Right atrium auricular region (tissue), 2 donors: ENCODE measurements at regions not wholly inside any gene's neighbourhood (a gene's known extent, or its start where the extent isn't known, plus 50 kb on each side); places are given as distances from the start of the nearest gene placed in this dataset.

ENCODE experiments used
- DNase-seq: peaks from one replicate; pipeline ENCODE4 v3.0.0-alpha.2; 2019; ENCODE audit warnings: low spot score
- H3K27ac ChIP-seq, 2 donors: fragments of 200-600 bp; sonication (generic); 1 replicate in 1 of 2; 2 replicates in 1 of 2; pipeline ENCODE4 v1.5.1; 2016 to 2019
- H3K27me3 ChIP-seq, 2 donors: fragments of 200-600 bp; sonication (generic); one replicate each; pipeline versions ENCODE4 v1.5.1 to v1.6.0; 2017 to 2019
- H3K36me3 ChIP-seq: fragments of 200-600 bp; sonication (generic); one replicate; pipeline ENCODE4 v1.5.1; 2016
- H3K4me1 ChIP-seq, 2 donors: fragments of 200-600 bp; sonication (generic); one replicate each; pipeline versions ENCODE4 v1.5.1 to v1.6.0; 2017 to 2019
- H3K4me3 ChIP-seq, 2 donors: fragments of 200-600 bp; sonication (generic); 1 replicate in 1 of 2; 2 replicates in 1 of 2; pipeline ENCODE4 v1.5.1; 2017 to 2019; ENCODE audit warnings: mild to moderate bottlenecking in 1 of 2, moderate library complexity in 1 of 2
- H3K9me3 ChIP-seq, 2 donors: fragments of 200-600 bp; sonication (generic); one replicate each; pipeline ENCODE4 v1.5.1; 2019
- TF ChIP-seq, protein P1 (sequence below), 2 donors: fragments of 200-600 bp; sonication (generic); IDR thresholded peaks; one replicate each; pipeline ENCODE4 v1.5.1; 2019; ENCODE audit warnings: antibody characterized with exemption in 2 of 2

DNA sequence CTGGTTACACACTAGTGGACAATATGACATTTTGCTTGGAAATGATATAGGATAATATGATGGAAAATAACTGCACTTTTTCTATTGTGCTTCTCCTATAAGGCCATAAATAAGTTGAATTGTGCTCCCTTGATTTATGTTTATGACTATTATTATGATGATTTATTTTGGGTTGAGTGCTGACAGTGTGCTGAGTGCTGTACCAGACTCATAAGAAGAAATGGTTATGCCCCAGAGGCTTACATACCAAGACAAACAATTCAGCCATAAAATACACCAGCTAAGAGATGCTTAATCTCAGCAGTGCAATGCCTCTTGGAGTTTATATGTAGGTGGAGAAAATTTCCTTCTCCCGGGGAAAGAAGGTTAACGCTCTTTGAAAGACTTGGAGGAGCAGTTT, 199.8 kb upstream of the NOCT start:
- H3K27ac ChIP-seq: no peak overlapping the region
- DNase-seq: no peak
- no peaks in the 10 kb centered on the region for H3K9me3 ChIP-seq
- H3K4me1 ChIP-seq: no peaks in the 10 kb centered on the region
- TF ChIP-seq, protein P1, sequence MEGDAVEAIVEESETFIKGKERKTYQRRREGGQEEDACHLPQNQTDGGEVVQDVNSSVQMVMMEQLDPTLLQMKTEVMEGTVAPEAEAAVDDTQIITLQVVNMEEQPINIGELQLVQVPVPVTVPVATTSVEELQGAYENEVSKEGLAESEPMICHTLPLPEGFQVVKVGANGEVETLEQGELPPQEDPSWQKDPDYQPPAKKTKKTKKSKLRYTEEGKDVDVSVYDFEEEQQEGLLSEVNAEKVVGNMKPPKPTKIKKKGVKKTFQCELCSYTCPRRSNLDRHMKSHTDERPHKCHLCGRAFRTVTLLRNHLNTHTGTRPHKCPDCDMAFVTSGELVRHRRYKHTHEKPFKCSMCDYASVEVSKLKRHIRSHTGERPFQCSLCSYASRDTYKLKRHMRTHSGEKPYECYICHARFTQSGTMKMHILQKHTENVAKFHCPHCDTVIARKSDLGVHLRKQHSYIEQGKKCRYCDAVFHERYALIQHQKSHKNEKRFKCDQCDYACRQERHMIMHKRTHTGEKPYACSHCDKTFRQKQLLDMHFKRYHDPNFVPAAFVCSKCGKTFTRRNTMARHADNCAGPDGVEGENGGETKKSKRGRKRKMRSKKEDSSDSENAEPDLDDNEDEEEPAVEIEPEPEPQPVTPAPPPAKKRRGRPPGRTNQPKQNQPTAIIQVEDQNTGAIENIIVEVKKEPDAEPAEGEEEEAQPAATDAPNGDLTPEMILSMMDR (IDR thresholded peaks at IDR 0.05): no peak
- no peaks in the 10 kb centered on the region for H3K27me3 ChIP-seq
- H3K36me3 ChIP-seq: no peaks in the 10 kb centered on the region
- no peak overlapping the region for H3K4me3 ChIP-seq

DNA sequence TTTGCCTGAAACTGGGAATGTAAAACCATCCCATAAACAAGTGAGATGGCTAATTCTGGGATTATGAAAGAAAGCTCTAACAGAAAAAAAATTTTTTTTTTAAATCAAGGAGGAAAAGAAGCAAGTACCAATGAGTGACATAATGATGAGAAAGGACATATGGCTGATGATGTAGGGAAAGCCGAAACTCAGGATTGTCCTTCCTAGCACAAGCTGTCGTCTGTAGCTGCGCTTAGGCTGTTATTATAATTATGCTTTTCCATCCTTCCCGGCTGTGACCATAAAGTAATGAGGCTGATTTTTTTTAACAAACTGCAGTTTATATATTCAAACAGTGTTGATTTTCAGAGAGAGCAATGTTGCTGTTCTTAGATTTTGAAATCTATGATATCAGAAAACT, 209.8 kb upstream of the NOCT start:
- H3K27me3 ChIP-seq: no peaks in the 10 kb centered on the region
- TF ChIP-seq, protein P1 (IDR thresholded peaks at IDR 0.05): no peak
- H3K36me3 ChIP-seq: no peaks in the 10 kb centered on the region
- peaks cover 0 to 8% of the 10 kb centered on the region in 2 donors for H3K4me1 ChIP-seq
- no peak overlapping the region for H3K4me3 ChIP-seq
- no peak for DNase-seq
- H3K27ac ChIP-seq: no peak overlapping the region
- H3K9me3 ChIP-seq: no peaks in the 10 kb centered on the region

DNA sequence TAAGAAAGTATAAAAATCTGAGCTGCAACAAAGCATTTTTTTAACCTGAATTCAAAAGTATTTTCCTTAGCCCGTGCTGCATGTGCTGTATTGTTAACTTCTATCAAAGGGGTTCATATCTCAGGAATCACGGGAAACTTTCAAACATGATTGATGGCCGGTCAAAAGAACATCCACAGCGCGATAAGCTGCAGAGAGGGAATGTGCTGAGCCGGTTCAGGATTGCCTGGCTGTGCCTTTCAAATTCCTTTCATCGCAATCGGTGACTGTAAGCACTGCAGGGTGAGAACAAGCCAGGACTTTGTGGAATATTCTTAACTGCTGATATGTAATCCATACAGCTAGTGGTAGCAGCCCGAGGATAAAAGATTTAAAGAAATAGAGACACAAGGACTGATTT, 210.9 kb upstream of the NOCT start:
- Histone ChIP-seq H3K4me1 (peaks cover 0 to 8% of the 10 kb centered on the region in 2 donors), H3K36me3 (no peaks in the 10 kb centered on the region), H3K27ac (no peak overlapping the region), H3K4me3 (no peak overlapping the region), H3K9me3 (no peaks in the 10 kb centered on the region), H3K27me3 (no peaks in the 10 kb centered on the region)
- DNase-seq: no peak
- TF ChIP-seq, protein P1 (IDR thresholded peaks at IDR 0.05): no peak

DNA sequence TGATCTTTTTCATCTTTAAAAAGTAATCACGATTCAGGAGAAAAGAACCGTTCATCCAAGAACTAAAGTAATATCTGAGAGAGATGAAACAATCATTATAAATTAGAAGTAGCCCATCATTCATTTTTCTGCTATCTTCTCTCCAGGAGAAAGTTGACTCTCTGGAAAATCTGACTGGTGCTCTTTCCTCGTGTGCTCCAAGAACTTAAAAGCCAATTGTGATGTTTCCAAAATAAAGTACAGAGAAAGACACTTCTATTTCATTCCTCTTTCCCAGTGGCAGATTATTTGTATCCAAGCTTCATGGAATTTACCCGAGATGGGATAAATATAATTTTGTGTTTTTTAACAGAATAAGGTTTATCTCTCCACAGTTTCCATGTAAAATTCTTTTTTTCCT, 212.5 kb upstream of the NOCT start:
- TF ChIP-seq, protein P1 (IDR thresholded peaks at IDR 0.05): no peak
- Histone ChIP-seq H3K4me1 (peaks cover 0 to 8% of the 10 kb centered on the region in 2 donors), H3K9me3 (no peaks in the 10 kb centered on the region), H3K27me3 (no peaks in the 10 kb centered on the region), H3K4me3 (no peak overlapping the region), H3K27ac (no peak overlapping the region), H3K36me3 (no peaks in the 10 kb centered on the region)
- no peak for DNase-seq

DNA sequence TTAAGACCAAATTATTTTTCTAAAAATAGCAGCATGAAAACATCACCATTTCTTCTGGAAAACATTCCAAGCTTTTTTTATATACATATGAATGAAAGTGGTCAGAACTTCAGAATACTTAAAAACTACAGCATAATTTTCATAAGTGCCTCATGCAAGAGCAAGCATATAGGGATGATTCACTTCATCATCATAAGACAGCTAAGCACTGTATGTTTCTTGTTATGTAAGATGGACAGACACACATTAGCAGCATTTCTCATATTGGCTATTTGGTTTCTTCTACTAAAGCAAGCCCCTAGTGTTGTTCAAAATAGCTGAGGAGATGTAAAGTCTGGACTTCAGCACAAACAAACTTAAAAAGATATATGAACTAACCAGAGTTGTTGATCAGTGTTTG, 213.1 kb upstream of the NOCT start:
- TF ChIP-seq, protein P1 (IDR thresholded peaks at IDR 0.05): no peak

DNA sequence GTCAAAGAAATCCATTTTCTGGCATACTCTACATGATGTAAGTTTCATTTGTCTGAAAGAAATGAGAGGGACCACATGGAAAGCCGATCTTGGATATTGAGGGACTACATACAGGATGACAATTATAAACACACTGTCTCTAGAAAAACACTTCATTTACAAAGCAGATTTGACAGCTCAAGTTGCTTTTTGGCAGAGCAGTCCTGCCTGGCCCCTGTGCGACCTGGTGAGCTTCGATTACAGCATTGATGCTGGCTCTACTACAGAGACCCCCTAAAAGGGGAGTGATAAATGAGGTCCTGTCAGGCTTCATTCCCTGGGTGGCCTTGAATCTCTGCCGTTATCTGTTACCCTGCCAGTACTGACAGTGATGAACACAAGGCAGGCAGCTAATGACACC, 215.2 kb upstream of the NOCT start:
- Histone ChIP-seq H3K4me3 (no peak overlapping the region), H3K27me3 (no peaks in the 10 kb centered on the region), H3K36me3 (no peaks in the 10 kb centered on the region), H3K9me3 (no peaks in the 10 kb centered on the region), H3K27ac (no peak overlapping the region), H3K4me1 (peaks cover 0 to 8% of the 10 kb centered on the region in 2 donors)
- DNase-seq: no peak
- TF ChIP-seq, protein P1 (IDR thresholded peaks at IDR 0.05): no peak

More for the DNA sequence above, 213.1 kb upstream of the NOCT start:
- no peaks in the 10 kb centered on the region for H3K9me3 ChIP-seq
- no peaks in the 10 kb centered on the region for H3K36me3 ChIP-seq
- H3K4me1 ChIP-seq: peaks cover 0 to 8% of the 10 kb centered on the region in 2 donors
- no peak for DNase-seq
- H3K27me3 ChIP-seq: no peaks in the 10 kb centered on the region
- no peak overlapping the region for H3K27ac ChIP-seq
- H3K4me3 ChIP-seq: no peak overlapping the region
